Smooth muscle cell (in vitro differentiated cells): ENCODE measurements at regions not wholly inside any gene's neighbourhood (a gene's known extent, or its start where the extent isn't known, plus 50 kb on each side); places are given as distances from the start of the nearest gene placed in this dataset.
"Not testable (repeated sequence)": the region's sequence is repeated elsewhere in the genome, so short reads cannot be mapped to it uniquely, and the experiment has no call there.

Experiments used
- DNase-seq: peaks from one replicate; lab custom pipeline; 2025; ENCODE audit not compliant: unreplicated experiment; lab: John Stamatoyannopoulos, UW
- H2AFZ ChIP-seq: fragments of 200-600 bp; sonication (generic); 2 replicates; pipeline ENCODE4 v1.6.0; 2016; ENCODE audit warnings: antibody characterized with exemption, low read depth, mild to moderate bottlenecking
- H3F3A ChIP-seq: fragments of 200-600 bp; sonication (generic); 2 replicates; pipeline ENCODE4 v1.6.0; 2017; ENCODE audit warnings: antibody characterized with exemption, low read depth
- H3K27ac ChIP-seq: fragments of 200-600 bp; sonication (generic); 2 replicates; pipeline ENCODE4 v1.5.1; 2016; ENCODE audit warnings: low read depth, mild to moderate bottlenecking
- H3K27me3 ChIP-seq: fragments of 200-600 bp; sonication (generic); 2 replicates; pipeline ENCODE4 v1.6.1; 2016; ENCODE audit warnings: low read depth, mild to moderate bottlenecking
- H3K36me3 ChIP-seq: fragments of 200-600 bp; sonication (generic); 2 replicates; pipeline ENCODE4 v1.5.1; 2016; ENCODE audit warnings: low read depth
- H3K4me1 ChIP-seq: fragments of 200-600 bp; sonication (generic); 2 replicates; pipeline ENCODE4 v1.5.1; 2016; ENCODE audit warnings: low read depth
- H3K4me2 ChIP-seq: fragments of 200-600 bp; sonication (generic); 2 replicates; pipeline ENCODE4 v1.6.0; 2016; ENCODE audit warnings: mild to moderate bottlenecking
- H3K4me3 ChIP-seq: fragments of 200-600 bp; sonication (generic); 2 replicates; pipeline ENCODE4 v1.5.1; 2016; ENCODE audit warnings: mild to moderate bottlenecking
- H3K79me2 ChIP-seq: fragments of 200-600 bp; sonication (generic); 2 replicates; pipeline ENCODE4 v1.6.0; 2016; ENCODE audit warnings: low read depth, mild to moderate bottlenecking
- H3K9ac ChIP-seq: fragments of 200-600 bp; sonication (generic); 2 replicates; pipeline ENCODE4 v1.6.0; 2016; ENCODE audit warnings: low read depth
- H3K9me3 ChIP-seq: fragments of 200-600 bp; sonication (generic); replicated peaks from 2 replicates; pipeline ENCODE4 v1.5.1; 2016; ENCODE audit warnings: low read depth
- H4K20me1 ChIP-seq: fragments of 200-600 bp; sonication (generic); 2 replicates; pipeline ENCODE4 v1.6.0; 2016; ENCODE audit warnings: low read depth
- CTCF ChIP-seq: fragments of 200-600 bp; sonication (generic); IDR thresholded peaks from 2 replicates; pipeline ENCODE4 v1.5.1; 2017; ENCODE audit warnings: borderline replicate concordance, mild to moderate bottlenecking, antibody characterized with exemption; ENCODE audit not compliant: insufficient read depth, poor library complexity, severe bottlenecking
- WGBS: methylation state at CpG from one replicate; pipeline ENCODE4 v1.1.7; 2016; ENCODE audit warnings: low lambda C conversion rate; 5-methylcytosine and 5-hydroxymethylcytosine counted together

GRCh38 chr10:84755311-84755710 lies 426.9 kb downstream of the CCSER2 start:
- no peak for TF ChIP-seq CTCF

GRCh38 chr10:84756653-84757052 lies 428.3 kb downstream of the CCSER2 start:
- H3K9me3 ChIP-seq, H3K9ac ChIP-seq, H3F3A ChIP-seq, H4K20me1 ChIP-seq, H3K27me3 ChIP-seq, H3K79me2 ChIP-seq, H3K27ac ChIP-seq, H3K4me3 ChIP-seq, DNase-seq, H3K36me3 ChIP-seq, H3K4me2 ChIP-seq, H2AFZ ChIP-seq: not testable (repeated sequence)
- WGBS = 98% methylated on average over 2 of the region's 3 CpGs
- peaks cover 13% of the 10 kb centered on the region for H3K4me1 ChIP-seq

More at GRCh38 chr10:84755311-84755710, 426.9 kb downstream of the CCSER2 start:
- no peaks in the 10 kb centered on the region for H4K20me1 ChIP-seq
- H2AFZ ChIP-seq = no peak overlapping the region
- DNase-seq = no peak
- peak overlapping the region; percentile 51 for H3K27ac ChIP-seq
- no peak overlapping the region for H3K9ac ChIP-seq
- H3K27me3 ChIP-seq = no peaks in the 10 kb centered on the region
- H3K4me1 ChIP-seq = peaks cover 13% of the 10 kb centered on the region
- no peak overlapping the region for H3K4me3 ChIP-seq
- H3K4me2 ChIP-seq = peak overlapping the region; percentile 47
- no peaks in the 10 kb centered on the region for H3K36me3 ChIP-seq
- H3F3A ChIP-seq = no peaks in the 10 kb centered on the region
- 53% methylated on average over 7 of the region's 7 CpGs for WGBS
- no peaks in the 10 kb centered on the region for H3K9me3 ChIP-seq
- no peaks in the 10 kb centered on the region for H3K79me2 ChIP-seq

- H3K9ac ChIP-seq, H3K4me3 ChIP-seq, H3K36me3 ChIP-seq, H3K27me3 ChIP-seq, H3F3A ChIP-seq, H3K79me2 ChIP-seq, H3K9me3 ChIP-seq, H3K4me1 ChIP-seq, H4K20me1 ChIP-seq, H3K27ac ChIP-seq, DNase-seq: not testable (repeated sequence)
- Histone ChIP-seq H3K4me2 (peak overlapping the region; percentile 57), H2AFZ (peak overlapping the region; percentile 31)
- 39% methylated on average over 13 of the region's 14 CpGs for WGBS
Observed at GRCh38 chr10:84761994-84762614, 433.7 kb downstream of the CCSER2 start.

GRCh38 chr10:84762754-84763394 lies 434.5 kb downstream of the CCSER2 start:
- no peak for DNase-seq
- Histone ChIP-seq H4K20me1 (no peaks in the 10 kb centered on the region), H3K27me3 (no peaks in the 10 kb centered on the region), H2AFZ (peak overlapping the region; percentile 31), H3K4me1 (no peaks in the 10 kb centered on the region), H3K9ac (no peak overlapping the region), H3K9me3 (no peaks in the 10 kb centered on the region), H3K79me2 (no peaks in the 10 kb centered on the region), H3K4me3 (no peak overlapping the region), H3F3A (no peaks in the 10 kb centered on the region), H3K27ac (no peak overlapping the region), H3K4me2 (no peak overlapping the region), H3K36me3 (no peaks in the 10 kb centered on the region)
- TF ChIP-seq CTCF = no peak
- WGBS = 81% methylated on average over 16 of the region's 16 CpGs
